B cell (primary cell): ENCODE measurements at regions not wholly inside any gene's neighbourhood (a gene's known extent, or its start where the extent isn't known, plus 50 kb on each side); places are given as distances from the start of the nearest gene placed in this dataset.

Experiments
- ATAC-seq: fragments of 200-7000 bp; cut with Tn5 transposase; one replicate; pipeline ENCODE4 v1.10.0; 2021; ENCODE audit warnings: low read depth, mild to moderate bottlenecking, moderate number of reproducible peaks, moderate library complexity
- CTCF ChIA-PET: fragments of 350-600 bp; sonication (Branson Sonifier 250); formaldehyde crosslinking; loops from one replicate; lab custom pipeline; 2021; ENCODE audit warnings: antibody characterized with exemption, inconsistent platforms; lab: Charles Lee
- POLR2A ChIA-PET: fragments of 350-600 bp; sonication (Branson Sonifier 250); formaldehyde crosslinking; loops from one replicate; lab custom pipeline; 2021; ENCODE audit warnings: antibody characterized with exemption; lab: Charles Lee
- DNase-seq: peaks from one replicate; pipeline ENCODE4 v3.0.0; 2013
- H2AFZ ChIP-seq: 2 replicates; pipeline ENCODE4 v1.6.1; 2012; ENCODE audit warnings: mild to moderate bottlenecking, low read depth, low read length; ENCODE audit not compliant: insufficient read depth, poor library complexity, severe bottlenecking
- H3K27ac ChIP-seq, 2 donors: 1 replicate in 1 of 2; 2 replicates in 1 of 2; pipeline ENCODE4 v1.5.1; 2012 to 2013; ENCODE audit warnings: low read length in 2 of 2, mild to moderate bottlenecking in 2 of 2, moderate library complexity in 1 of 2
- H3K27me3 ChIP-seq, 4 experiments: fragments of 200-600 bp in 1 of 4; sonication (generic) in 1 of 4; replicated peaks in 1 of 4; 1 replicate in 2 of 4; 2 replicates in 2 of 4; pipeline versions ENCODE4 v1.6.1 to v1.7.0; 2013 to 2016; ENCODE audit warnings: low read length in 3 of 4, mild to moderate bottlenecking in 2 of 4, mixed read lengths in 1 of 4, moderate library complexity in 1 of 4; ENCODE audit not compliant: insufficient read depth in 4 of 4, control insufficient read depth in 3 of 4; ENCODE audit errors: control extremely low read depth in 1 of 4
- H3K36me3 ChIP-seq, 2 experiments: replicated peaks in 1 of 2; 1 replicate in 1 of 2; 2 replicates in 1 of 2; pipeline versions ENCODE4 v1.6.1 to v1.7.1; 2013; ENCODE audit warnings: low read length in 1 of 2; ENCODE audit not compliant: insufficient read depth in 2 of 2, control insufficient read depth in 1 of 2; ENCODE audit errors: control extremely low read depth in 1 of 2, extremely low read depth in 1 of 2
- H3K4me1 ChIP-seq, 2 donors: fragments of 200-600 bp in 1 of 2; sonication (generic) in 1 of 2; 1 replicate in 1 of 2; 2 replicates in 1 of 2; pipeline versions ENCODE4 v1.5.1 to v1.6.1; 2013 to 2017; ENCODE audit warnings: low read length in 2 of 2; ENCODE audit not compliant: control insufficient read depth in 2 of 2, insufficient read depth in 2 of 2
- H3K4me2 ChIP-seq: replicated peaks from 2 replicates; pipeline ENCODE3; 2012; ENCODE audit warnings: mild to moderate bottlenecking, low read depth, low read length; ENCODE audit not compliant: poor library complexity, severe bottlenecking
- H3K4me3 ChIP-seq, 5 experiments: fragments of 200-600 bp in 1 of 5; sonication (generic) in 1 of 5; 1 replicate in 3 of 5; 2 replicates in 2 of 5; pipeline versions ENCODE4 v1.5.1 to v1.7.0; 2011 to 2016; ENCODE audit warnings: low read length in 4 of 5, mild to moderate bottlenecking in 4 of 5, low read depth in 2 of 5, control low read depth in 1 of 5, moderate library complexity in 1 of 5; ENCODE audit not compliant: insufficient read depth in 1 of 5; ENCODE audit errors: control extremely low read depth in 1 of 5, extremely low read depth in 1 of 5
- H3K79me2 ChIP-seq: fragments of 200-600 bp; sonication (generic); one replicate; pipeline ENCODE4 v1.6.0; 2016; ENCODE audit warnings: low read length; ENCODE audit not compliant: control insufficient read depth, insufficient read depth
- H3K9ac ChIP-seq: fragments of 200-600 bp; sonication (generic); 2 replicates; pipeline ENCODE4 v1.6.1; 2017; ENCODE audit warnings: mild to moderate bottlenecking, low read length, moderate library complexity
- H3K9me3 ChIP-seq, 3 donors: one replicate each; pipeline versions ENCODE4 v1.6.1 to v1.7.1; 2013; ENCODE audit warnings: low read length in 2 of 3; ENCODE audit not compliant: control insufficient read depth in 2 of 3, insufficient read depth in 1 of 3; ENCODE audit errors: control extremely low read depth in 1 of 3
- H4K20me1 ChIP-seq: 2 replicates; pipeline ENCODE4 v1.6.0; 2012; ENCODE audit warnings: mild to moderate bottlenecking, low read length; ENCODE audit not compliant: insufficient read depth, control insufficient read depth, poor library complexity, severe bottlenecking
- H3K27ac Mint-ChIP-seq: one replicate; pipeline ENCODE4 v1.8.0; 2021; ENCODE audit warnings: mixed read lengths
- H3K27me3 Mint-ChIP-seq: one replicate; pipeline ENCODE4 v1.8.0; 2021; ENCODE audit warnings: mixed read lengths
- H3K4me1 Mint-ChIP-seq: one replicate; pipeline ENCODE4 v1.8.0; 2021; ENCODE audit warnings: mixed read lengths
- H3K4me3 Mint-ChIP-seq: one replicate; pipeline ENCODE4 v1.8.0; 2021; ENCODE audit warnings: mixed read lengths
- H3K9me3 Mint-ChIP-seq: one replicate; pipeline ENCODE4 v1.8.0; 2022; ENCODE audit warnings: mixed read lengths; ENCODE audit not compliant: insufficient read depth
- EZH2 ChIP-seq: IDR thresholded peaks from 2 replicates; pipeline ENCODE4 v1.6.1; 2012; ENCODE audit warnings: borderline replicate concordance, low read depth, mild to moderate bottlenecking, moderate library complexity, low read length; ENCODE audit not compliant: insufficient read depth, poor library complexity, severe bottlenecking
- WGBS: methylation state at CpG from one replicate; pipeline ENCODE4 v1.1.5; 2013; ENCODE audit warnings: missing lambda C conversion rate; ENCODE audit not compliant: insufficient coverage; 5-methylcytosine and 5-hydroxymethylcytosine counted together
- intact Hi-C: fragments of 100-400 bp; cut with micrococcal nuclease; formaldehyde crosslinking; loops from one replicate; pipeline ENCODE4 v1.10.0; 2022
- TF ChIP-seq, protein P1 (sequence below): fragments of 200-600 bp; IDR thresholded peaks from one replicate; pipeline ENCODE4 v1.8.0; 2022; ENCODE audit warnings: antibody characterized with exemption, mild to moderate bottlenecking

DNA sequence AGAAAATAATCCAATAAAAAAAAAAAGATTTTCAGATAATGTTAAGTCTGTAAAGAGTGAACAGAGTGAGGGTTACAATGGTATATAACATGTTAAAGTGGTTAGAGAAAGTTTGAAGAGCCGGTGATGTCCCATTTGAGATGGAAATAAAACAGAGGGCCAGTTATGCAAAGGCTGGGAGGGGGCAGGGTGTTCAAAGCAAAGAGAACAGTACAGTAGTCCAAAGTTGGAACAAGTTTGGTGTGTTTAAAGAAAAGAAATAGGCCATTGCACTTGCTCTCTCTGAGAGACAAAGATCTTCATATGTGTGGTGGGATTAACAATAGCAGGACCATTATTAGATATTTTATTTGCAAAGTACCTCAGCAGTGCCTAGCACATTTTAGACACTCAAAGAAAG, 179.5 kb upstream of the PKN2 start:
- DNase-seq (no peak), ATAC-seq (no peak)
- Histone ChIP-seq H4K20me1 (no peaks in the 10 kb centered on the region), H3K9ac (no peak overlapping the region), H2AFZ (no peak overlapping the region), H3K4me1 (no peaks in the 10 kb centered on the region), H3K27ac (no peak overlapping the region), H3K4me3 (no peak overlapping the region), H3K36me3 (no peaks in the 10 kb centered on the region), H3K9me3 (no peaks in the 10 kb centered on the region), H3K4me2 (no peak overlapping the region), H3K27me3 (no peaks in the 10 kb centered on the region), H3K79me2 (no peaks in the 10 kb centered on the region)
- H3K27ac Mint-ChIP-seq: no peak overlapping the region
- TF ChIP-seq, protein P1, sequence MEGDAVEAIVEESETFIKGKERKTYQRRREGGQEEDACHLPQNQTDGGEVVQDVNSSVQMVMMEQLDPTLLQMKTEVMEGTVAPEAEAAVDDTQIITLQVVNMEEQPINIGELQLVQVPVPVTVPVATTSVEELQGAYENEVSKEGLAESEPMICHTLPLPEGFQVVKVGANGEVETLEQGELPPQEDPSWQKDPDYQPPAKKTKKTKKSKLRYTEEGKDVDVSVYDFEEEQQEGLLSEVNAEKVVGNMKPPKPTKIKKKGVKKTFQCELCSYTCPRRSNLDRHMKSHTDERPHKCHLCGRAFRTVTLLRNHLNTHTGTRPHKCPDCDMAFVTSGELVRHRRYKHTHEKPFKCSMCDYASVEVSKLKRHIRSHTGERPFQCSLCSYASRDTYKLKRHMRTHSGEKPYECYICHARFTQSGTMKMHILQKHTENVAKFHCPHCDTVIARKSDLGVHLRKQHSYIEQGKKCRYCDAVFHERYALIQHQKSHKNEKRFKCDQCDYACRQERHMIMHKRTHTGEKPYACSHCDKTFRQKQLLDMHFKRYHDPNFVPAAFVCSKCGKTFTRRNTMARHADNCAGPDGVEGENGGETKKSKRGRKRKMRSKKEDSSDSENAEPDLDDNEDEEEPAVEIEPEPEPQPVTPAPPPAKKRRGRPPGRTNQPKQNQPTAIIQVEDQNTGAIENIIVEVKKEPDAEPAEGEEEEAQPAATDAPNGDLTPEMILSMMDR: no peak
- TF ChIP-seq EZH2: no peak
- no peaks in the 10 kb centered on the region for H3K4me1 Mint-ChIP-seq
- CTCF ChIA-PET: no interaction called here
- 93% methylated on average over 1 of the region's 1 CpG for WGBS
- H3K4me3 Mint-ChIP-seq: no peak overlapping the region
- H3K27me3 Mint-ChIP-seq: peaks cover 8% of the 10 kb centered on the region
- POLR2A ChIA-PET: no interaction called here
- H3K9me3 Mint-ChIP-seq: no peaks in the 10 kb centered on the region
- intact Hi-C loops: no loop called here

DNA sequence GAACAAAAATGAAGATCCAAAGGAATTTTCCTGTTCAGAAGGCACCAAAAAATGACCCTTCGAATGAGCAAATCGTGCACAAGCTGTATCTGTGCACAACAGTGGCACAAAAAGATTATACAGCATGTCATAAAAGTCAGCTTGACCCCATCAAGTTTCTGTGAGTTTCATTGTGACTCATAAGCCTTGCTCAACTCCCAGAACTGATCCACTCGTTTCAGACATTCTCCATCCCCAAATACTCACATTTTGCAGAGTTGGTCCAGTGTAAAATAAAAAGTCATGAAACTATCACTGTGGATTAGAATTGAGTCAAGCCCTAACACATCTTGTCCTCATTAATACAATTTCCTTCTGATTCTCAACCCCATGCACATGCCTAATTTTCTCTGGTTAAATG, 174.7 kb upstream of the PKN2 start:
- intact Hi-C loops: no loop called here
- H3K9me3 Mint-ChIP-seq: no peaks in the 10 kb centered on the region

More for the DNA sequence above, 174.7 kb upstream of the PKN2 start:
- 83% methylated on average over 2 of the region's 3 CpGs for WGBS
- POLR2A ChIA-PET: no interaction called here
- H3K27me3 ChIP-seq: no peaks in the 10 kb centered on the region
- Mint-ChIP-seq H3K27me3 (peaks cover 4% of the 10 kb centered on the region), H3K27ac (no peak overlapping the region), H3K4me1 (no peaks in the 10 kb centered on the region), H3K4me3 (no peak overlapping the region)
- H3K4me2 ChIP-seq: no peak overlapping the region
- no peaks in the 10 kb centered on the region for H4K20me1 ChIP-seq
- H2AFZ ChIP-seq: no peak overlapping the region
- no peak overlapping the region for H3K27ac ChIP-seq
- H3K4me3 ChIP-seq: no peak overlapping the region
- H3K9ac ChIP-seq: no peak overlapping the region
- CTCF ChIA-PET: interaction anchor here (0.9 kb wide), 1 partner anchor 9 kb away, joined by 3 read pairs; no protein-coding TSS in a partner anchor
- no peaks in the 10 kb centered on the region for H3K79me2 ChIP-seq
- TF ChIP-seq EZH2: no peak
- TF ChIP-seq, protein P1: no peak
- H3K36me3 ChIP-seq: no peaks in the 10 kb centered on the region
- no peaks in the 10 kb centered on the region for H3K4me1 ChIP-seq
- no peak for DNase-seq
- ATAC-seq: no peak
- no peaks in the 10 kb centered on the region for H3K9me3 ChIP-seq
